PC-9 (cell line): ENCODE measurements at regions not wholly inside any gene's neighbourhood (a gene's known extent, or its start where the extent isn't known, plus 50 kb on each side); places are given as distances from the start of the nearest gene placed in this dataset.

Source experiments
- CTCF ChIP-seq: fragments of 200-600 bp; sonication (generic); conservative IDR thresholded peaks from 2 replicates; pipeline ENCODE4 v1.6.1; 2017; ENCODE audit warnings: mixed run types, antibody characterized with exemption, mild to moderate bottlenecking, moderate library complexity
- EZH2 ChIP-seq: fragments of 200-600 bp; sonication (generic); IDR thresholded peaks from 2 replicates; pipeline ENCODE4 v1.8.0; 2017; ENCODE audit warnings: antibody characterized with exemption, low read depth

- TF ChIP-seq CTCF, result no peak
- TF ChIP-seq EZH2, result no peak
Measured at GRCh38 chr4:126470862-126471261, 1156.1 kb downstream of the FAT4 start.
